AG09309 (cell line): ENCODE measurements at regions not wholly inside any gene's neighbourhood (a gene's known extent, or its start where the extent isn't known, plus 50 kb on each side); places are given as distances from the start of the nearest gene placed in this dataset.

Source experiments
- DNase-seq: peaks from one replicate; pipeline ENCODE4 v3.0.0-alpha.2; 2010; ENCODE audit warnings: low read depth
- H3K4me3 ChIP-seq: 2 replicates; pipeline ENCODE4 v1.5.1; 2011; ENCODE audit warnings: mild to moderate bottlenecking, low read depth, low read length, moderate library complexity; ENCODE audit not compliant: control insufficient read depth
- CTCF ChIP-seq: IDR thresholded peaks from 2 replicates; pipeline ENCODE4 v1.5.1; 2011; ENCODE audit warnings: mild to moderate bottlenecking, low read depth, low read length, inconsistent platforms; ENCODE audit not compliant: insufficient read depth, control insufficient read depth; ENCODE audit errors: missing control alignments

DNA sequence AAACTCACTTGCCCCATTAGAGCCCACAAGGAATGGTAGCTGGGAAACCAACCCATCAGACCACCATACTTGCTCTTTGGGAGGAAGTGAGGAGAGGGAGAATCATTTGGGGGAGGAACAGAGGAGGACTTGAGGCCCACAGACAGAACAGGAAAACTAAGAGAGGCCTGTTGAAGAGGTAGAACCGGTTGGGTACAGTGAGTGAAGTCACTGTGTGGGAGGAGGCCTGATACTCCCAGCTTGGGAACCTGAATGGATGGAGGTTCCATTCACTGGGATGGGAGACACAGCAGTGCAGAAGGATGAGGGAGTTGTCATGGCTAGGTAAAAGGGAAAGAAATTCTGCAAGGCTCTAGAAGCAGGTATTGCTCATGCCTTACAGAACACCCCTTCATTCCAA is 63.4 kb upstream of the PSEN2 start:
- DNase-seq = no peak
- H3K4me3 ChIP-seq = no peak overlapping the region
- TF ChIP-seq CTCF = no peak

DNA sequence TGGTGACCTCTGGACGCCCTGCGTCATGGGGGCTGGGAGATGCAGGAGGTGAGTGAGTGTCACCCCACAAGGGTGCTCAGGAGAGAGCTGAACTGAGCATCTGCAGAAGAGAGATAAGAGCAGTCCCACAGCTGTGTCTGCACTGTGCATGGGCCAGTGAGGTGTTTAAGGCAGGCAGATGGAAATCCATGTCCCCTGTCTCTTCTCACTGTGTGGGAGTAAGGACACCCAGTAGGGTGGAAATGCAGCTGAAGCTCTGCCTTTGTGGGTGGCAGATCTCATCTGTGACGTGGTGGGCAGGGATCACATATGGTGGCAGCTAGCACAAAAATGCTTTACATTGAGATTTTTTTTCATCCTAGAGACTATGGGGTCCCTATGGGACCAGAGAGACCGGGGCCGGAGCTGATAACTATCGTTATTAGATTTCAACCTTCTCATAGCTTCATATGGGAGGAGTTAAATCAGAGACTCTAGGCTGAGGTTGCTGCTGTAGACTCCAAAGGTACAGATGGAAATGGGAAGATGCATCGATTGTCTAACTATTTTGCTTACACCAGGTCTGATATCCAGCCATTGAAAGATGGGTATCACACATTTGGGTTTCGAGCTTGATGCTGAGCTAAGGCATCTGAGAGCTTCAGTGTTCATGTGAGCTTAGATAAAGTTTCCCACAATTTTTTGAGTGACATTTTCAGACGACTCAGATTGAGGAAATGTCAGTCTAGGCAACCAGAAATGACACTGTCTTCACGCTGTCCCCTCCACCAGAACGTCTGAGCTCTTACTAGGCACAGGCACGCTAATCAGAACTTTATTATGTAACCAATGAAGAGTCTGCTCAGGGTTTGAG is 65.3 kb upstream of the PSEN2 start:
- TF ChIP-seq CTCF = no peak
- DNase-seq = no peak
- H3K4me3 ChIP-seq = no peak overlapping the region

- no peak overlapping the region for H3K4me3 ChIP-seq
- no peak for DNase-seq
- TF ChIP-seq CTCF = no peak
These were observed 61.8 kb upstream of the ITPKB start for GRCh38 chr1:226800763-226801380.

- TF ChIP-seq CTCF = no peak
- no peak overlapping the region for H3K4me3 ChIP-seq
- DNase-seq = no peak
These were observed 60.7 kb upstream of the ITPKB start for GRCh38 chr1:226799634-226800281.

- no peak for DNase-seq
- H3K4me3 ChIP-seq = no peak overlapping the region
- no peak for TF ChIP-seq CTCF
These were observed 59.6 kb upstream of the ITPKB start for GRCh38 chr1:226798427-226799411.

GRCh38 chr1:226797151-226797550 is 58.1 kb upstream of the ITPKB start:
- no peak for DNase-seq
- TF ChIP-seq CTCF = no peak
- H3K4me3 ChIP-seq = no peak overlapping the region
